ENCODE measurements at regions not wholly inside any gene's neighbourhood (a gene's known extent, or its start where the extent isn't known, plus 50 kb on each side); places are given as distances from the start of the nearest gene placed in this dataset.

DNA sequence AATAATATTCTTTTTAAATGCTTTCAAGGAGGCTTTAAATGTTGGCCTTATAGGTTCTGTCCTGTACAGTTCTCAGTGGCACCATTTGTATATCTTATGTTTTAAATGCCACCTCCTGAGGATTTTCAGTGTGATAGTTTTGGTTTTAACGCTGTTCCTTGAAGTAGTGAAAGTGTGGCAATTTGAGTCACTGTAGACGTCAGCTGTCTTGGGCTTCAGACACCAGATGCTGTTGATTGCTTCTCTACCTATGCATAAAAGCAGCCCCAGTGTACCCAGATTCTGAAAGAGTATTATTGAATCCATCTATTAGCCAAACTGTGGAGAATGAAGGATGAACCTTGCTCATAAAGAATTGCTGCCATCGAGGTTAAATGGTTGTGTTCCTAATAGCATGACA, 316.8 kb upstream of the GBE1 start:
- no peak for DNase-seq

DNA sequence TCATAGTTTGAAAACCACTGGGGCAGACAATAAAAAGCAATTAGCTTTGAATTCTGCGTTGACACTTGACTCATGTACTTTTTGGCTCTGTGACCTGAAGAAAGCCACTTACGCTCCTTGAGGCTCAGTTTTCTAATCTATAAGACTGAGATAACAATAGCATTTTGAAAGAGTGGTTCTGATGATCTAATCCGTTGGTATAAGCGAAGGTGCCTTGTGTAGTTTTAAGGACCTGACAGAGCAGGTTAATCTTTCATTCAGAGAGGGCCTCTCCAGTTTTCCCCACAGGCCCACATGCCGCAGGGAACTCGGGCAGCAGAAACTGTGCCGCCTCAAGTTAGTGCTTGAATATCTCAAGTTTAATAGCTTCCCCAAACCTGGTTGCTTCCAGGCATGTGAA, 306.0 kb upstream of the GBE1 start:
- DNase-seq: no peak

DNA sequence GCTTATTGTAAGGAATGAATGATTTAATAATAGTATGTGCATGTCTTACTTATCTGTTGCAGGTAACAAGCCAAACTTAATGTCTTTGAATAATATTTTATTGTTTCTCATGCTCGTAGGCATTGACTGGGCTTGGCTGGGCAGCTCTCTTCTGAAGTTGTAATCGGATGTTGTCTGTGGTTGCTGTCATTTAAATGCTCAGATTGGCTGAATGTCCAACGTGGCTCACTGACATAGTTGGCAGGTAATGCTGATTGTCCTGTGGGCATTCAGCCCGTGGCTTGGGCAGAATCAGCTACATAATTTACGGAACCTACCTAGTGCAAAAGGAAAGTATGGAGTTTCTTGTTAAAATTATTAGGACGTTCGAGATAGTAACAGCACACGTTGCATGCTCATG, 297.4 kb upstream of the GBE1 start:
- DNase-seq: no peak

DNA sequence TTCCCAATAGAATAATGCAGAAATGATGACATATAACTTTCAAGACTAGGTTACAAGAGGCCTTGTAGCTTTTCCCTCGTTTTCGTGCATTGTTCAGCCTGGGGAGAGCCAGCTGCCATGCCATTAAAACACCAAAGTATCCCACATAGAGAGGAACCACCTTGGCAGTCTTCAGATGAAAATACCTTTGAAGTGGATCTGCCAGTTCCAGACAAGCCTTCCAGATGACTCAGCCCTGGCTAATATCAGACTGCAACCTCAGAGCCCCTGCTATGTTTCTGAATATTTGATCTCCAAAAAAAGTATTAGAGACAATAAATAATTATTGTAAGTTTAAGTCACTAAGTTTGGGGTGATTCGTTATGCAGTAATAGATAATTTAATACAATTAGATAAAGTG, 294.3 kb upstream of the GBE1 start:
- no peak for DNase-seq

DNA sequence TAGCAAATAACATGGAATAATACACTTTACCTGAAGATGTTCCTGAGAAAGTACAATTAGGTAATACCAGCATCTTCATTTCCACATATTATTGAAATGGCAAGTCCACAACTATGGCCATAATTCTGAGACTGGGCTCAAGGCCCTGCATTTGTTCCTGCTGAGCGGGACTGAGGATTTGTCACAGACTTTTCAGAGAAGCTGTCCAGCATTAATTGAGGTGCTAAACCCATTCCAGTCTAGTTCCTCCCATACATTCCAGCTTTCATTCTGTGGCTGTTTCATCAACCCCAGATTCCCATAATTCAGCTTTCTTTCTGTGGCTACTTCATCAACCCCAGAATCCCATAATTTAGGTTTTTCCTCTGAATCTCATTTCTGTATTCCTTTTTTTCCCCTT, 293.4 kb upstream of the GBE1 start:
- no peak for DNase-seq

DNA sequence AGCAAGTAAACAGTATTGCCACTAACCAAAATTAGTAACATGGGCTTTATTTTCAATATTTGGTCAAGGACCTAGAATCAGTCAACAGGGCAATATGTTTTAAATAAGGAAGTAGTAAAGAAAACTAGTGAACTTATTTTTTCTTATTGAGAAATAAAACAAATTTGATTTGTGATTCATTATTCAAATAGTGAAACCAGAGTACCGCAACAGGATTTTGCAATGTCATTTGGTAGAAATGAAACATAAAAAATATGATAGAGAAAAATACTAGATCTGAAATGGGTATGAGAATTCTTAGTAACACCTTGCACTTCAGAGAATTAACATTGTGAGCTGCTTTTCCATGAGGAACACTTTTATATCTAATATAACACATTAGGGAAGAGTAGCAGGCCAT, 291.8 kb upstream of the GBE1 start:
- DNase-seq: no peak

DNA sequence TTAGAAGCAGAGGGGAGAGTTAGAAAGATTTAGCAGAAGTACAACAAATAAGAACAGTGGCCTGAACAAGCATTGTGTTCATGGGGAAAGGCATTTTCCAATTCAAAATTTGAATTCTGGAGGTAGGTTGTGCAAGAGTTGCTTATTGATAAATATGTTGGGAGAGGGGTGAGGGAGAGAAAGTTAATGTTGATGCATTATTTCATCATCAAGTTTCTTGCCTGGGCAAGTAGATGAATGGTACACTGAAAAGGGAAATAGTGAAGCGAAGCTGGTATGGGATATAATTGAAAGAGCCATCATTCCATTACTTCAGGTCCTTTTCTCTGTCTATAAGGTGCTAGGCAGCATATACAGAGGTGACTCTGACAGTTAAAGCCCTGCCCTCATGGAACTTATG, 288.9 kb upstream of the GBE1 start:
- no peak for DNase-seq

DNA sequence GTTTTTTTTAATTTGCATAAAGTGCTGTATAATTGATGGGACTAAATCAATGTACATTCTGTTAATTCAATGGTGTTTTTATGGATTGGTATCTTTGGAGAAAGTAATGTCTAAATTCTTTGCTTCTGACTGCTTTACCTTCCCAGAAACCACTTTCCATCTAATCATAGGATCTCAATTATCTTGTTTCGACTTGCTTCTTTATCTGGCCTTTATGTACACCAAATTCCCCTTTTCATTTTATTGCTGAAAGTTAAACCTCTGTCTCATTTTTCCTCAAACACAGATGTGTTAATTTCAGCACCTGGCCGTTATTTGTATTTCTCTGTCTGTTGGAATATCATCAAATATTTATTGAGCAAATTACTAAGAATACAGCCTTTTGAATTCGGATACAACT, 287.3 kb upstream of the GBE1 start:
- DNase-seq: no peak

DNA sequence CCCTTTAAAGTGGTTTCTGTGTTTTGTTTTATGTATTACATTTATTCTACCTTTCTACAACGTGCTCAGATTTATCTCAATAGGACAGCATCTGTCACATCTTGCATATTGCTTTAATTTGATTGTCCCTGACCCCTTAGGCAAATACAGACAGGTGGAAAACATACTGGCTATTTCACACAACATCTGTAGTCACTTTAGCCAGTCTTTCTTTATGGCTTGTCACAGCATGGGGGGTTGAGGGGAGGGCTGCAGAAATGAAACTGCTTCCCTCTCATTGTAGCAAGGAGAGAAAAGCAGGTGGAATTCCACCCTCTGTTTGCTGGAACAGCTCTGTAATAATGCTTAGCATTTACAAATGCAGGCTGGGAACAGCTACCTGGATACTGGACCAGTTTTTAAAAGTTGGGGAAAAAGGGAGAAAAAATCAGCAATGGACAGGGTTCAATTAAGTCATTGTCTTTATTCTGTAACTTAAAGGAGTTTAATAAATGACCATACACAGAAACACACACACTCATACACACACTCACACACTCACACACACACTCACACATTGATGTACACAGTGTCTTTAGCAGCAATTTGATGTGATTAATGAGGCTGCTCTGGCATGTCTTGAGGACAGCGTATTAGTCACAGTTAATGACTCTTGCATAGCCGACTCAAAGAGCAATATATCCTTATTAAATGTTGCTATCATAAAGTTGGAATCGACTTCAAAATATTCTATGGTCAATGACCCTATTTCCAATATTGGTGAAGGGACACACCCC, 283.7 kb upstream of the GBE1 start:
- DNase-seq: no peak

DNA sequence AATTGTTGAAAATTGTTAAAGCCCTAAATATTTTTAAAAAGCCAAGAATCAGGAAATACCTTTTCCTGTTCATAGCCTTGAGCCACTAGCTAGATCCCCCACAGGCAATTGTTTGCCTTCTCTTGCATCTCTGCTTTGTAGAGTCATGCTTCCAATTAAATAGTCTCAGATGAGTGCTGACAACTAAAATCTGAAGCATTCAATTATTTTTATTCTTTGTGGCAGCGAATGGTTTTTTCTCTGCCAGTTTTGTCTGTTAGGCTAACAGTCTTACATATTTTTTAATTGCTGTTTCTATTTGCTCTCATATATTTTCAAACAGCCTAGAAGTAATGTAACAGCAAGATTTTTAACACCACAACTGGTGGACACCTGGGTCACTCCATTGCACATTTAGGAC, 277.1 kb upstream of the GBE1 start:
- no peak for DNase-seq

DNA sequence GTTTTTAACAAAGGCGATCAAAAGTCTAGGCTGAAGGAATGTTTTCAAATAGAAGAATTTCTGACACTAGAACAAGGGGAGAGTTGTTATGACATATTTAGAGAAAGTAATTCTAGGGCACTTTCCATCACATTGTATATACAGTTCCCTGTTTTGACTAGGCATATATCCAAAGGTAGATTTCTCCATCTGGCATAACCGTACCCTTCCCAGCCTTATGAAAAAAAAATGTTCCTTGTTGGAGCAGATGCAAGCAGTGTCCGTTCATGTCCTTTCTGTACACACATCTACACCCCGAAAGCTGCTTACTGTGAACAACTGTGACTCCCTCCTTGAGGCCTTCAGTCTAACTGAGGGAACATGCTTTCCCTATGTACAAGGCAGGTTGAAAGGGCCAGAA, 271.7 kb upstream of the GBE1 start:
- no peak for DNase-seq

DNA sequence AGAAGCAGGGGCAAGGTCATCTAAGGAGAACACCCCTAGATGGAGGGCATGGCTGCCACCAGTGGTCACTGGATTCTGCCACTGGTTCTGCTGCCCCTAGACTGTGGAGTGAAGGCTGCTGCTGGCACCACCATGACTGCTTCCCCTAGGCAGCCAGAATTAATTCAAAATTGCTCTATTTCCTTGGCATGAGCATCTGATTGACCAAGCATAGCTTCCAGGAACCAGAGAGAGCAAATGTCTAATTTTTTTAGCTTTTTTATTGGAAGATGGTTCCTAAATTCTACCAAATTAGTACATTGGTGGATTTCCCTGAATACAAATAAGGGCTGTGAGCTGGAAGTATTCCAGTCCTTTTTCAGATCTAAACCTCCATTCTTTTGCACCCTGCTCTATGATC, 270.2 kb upstream of the GBE1 start:
- no peak for DNase-seq

DNA sequence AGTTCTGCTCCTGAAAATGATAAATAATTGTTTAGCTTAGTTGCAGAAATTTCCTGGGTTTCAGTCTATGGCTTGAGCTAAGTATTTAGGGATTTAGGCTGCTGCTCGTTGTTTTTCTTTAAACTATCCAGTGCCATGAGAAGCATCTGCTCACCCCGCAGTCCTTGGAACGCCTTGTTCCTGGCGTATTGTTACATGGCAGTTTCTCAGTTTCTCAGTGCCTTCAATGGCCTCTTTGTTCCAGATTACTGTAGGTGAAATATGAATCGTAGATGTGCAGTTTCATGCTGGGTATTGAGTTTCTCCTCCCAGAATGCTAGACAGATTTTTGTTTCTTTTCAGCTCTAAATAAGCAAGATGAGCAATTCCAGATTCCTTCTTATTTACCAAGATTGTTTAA, 269.5 kb upstream of the GBE1 start:
- DNase-seq: no peak

DNA sequence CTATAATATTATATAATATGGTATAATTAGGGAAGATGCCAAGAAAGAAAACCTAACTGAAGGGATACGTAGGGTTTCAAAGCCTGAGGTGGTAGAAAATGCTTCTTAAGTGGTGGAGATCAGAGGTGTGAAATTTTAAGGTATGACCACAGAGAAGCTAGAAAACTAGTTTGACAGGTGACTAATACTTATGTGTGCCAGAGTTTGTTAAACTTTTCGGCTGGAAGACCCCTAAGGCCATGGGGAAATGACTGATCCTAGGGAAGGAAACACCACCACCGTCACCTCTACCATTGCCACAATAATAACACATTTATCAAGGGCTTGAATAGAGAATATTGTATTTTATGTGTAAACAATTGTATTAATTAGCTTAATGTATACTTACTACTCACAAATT, 261.4 kb upstream of the GBE1 start:
- no peak for DNase-seq

DNA sequence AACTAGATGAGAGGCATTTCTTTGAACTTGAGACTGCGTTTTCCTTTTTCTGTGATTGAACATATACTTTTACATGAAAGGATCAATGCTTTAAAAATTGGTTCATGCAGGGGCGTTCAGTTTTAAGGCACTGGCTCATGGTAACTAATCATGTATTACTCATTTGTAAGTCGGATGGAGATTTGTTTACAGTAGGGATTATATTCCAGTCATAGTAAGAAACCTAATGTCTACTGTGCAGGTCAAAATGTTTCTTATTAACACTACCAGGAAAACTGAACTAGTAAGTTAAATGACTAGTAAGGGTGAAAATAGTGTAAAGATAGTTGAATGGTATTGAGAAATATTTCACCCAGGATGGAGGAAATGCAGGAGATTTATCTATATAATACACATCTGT, 258.8 kb upstream of the GBE1 start:
- no peak for DNase-seq

DNA sequence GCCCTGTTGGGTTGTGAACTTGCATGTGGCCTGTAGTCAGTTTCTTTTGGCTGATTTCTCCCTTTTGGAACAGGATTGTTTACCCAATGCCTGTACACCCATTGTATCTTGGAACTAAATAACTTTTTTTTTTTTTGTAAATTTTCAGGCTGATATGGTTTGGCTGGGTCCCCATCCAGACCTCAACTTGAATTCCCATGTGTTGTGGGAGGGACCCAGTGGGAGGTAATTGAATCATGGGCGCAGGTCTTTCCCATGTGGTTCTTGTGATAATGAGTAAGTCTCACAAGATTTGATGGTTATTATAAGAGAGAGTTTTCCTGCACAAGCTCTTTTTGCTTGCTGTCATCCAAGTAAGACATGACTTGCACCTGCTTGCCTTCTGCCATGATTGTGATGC, 253.8 kb upstream of the GBE1 start:
- no peak for DNase-seq

DNA sequence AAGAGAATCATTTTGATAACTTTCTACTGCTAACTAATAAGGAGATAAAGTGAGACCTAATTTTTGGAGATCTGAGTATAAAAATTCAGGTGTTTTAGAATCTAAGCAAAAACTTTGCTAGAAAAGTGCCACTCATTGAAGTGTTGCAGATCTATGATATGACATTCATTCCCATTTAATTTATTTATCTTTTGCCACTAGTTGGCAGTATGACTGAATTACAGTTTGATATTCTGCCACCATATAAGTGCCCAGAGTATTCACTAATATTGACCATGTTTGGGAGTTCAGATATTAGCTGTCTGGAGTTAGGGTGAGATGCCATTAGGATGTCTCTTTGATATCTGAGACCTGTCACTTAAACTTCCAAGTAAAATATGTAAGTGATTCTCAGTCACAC, 251.3 kb upstream of the GBE1 start:
- DNase-seq: no peak

DNA sequence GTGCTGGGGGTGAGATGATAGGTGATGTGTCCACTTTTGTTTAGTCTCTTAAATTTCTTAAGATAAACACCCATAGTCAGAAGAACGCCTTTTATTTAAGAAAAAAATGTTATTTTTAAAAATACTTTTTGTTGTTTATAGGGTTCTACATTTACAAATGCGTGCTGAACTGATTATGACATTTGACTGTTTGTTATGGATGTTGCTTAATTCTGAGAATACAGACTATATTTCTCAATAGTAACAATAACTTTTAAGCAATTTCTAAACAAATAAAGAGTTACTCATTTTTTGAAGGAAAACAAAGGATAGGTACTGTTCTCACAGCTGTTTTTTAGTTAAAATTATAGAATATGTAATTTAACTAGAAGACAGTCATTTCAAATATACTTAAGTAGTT, 249.9 kb upstream of the GBE1 start:
- no peak for DNase-seq

DNA sequence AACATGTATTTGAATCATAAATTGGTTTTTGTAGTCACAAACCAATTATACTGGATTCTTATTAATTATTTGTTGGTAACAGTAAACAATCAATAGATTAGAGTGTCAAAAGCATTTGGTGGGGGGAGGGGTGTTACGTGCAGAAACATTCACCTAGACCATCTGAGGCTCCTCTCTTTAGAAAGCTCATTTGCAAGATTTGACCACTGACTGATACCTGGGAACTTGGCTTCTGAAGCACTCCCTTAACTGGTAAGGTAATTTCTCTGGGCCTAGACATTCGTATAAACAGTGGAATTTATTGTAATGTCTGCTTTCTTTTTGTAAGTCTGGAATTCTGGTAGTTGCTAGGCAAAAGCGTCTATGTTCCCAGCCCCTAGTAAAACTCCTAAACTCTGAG, 243.8 kb upstream of the GBE1 start:
- DNase-seq: no peak

DNA sequence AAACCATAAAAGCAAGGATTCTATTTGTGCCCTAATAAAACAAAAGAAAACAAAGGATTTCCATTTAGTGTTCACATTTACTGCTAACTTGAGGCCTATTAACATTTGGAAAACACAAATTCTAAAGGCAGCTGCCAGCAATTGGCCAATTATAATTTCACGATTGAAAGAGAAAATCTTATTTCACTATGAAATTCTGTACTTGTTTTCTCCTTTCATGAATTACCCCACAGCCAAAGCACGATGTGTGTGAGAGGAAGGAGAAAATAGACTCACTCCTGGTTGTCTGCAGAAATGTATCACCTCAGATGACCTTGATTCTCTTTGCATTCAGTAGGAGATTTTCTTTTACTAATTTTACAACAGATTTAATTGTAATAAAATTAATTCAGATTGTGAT, 242.8 kb upstream of the GBE1 start:
- DNase-seq: no peak

DNA sequence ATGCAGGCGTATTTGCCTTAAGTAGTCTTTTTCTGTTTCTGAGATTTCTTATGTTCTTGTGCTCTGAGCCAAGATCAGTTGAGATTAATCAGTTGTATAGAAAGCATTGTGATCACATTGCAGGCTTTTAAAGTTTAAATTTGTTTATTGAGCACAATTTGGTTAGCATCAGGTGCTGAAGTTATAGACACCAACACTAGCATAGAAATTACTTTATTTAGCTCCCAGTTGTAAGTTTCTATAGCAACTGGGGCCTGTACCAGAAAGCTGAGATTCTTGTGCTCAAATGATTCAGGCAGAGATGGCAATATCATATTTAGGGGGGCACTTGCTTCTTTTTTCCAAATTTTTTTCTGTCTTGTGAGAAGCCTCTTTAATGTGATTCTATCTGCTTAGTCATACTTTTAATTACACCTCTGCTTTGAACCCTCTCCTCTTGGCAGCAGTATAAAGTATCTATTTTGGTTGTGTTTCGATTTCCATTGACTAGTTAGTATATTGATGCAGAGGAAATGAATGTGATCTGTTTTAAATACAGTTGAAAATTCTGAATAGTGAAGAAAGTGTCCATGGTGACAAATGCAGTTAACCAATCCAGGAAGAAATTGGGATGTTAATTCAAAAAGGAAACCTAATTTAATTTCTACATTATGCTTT, 241.7 kb upstream of the GBE1 start:
- DNase-seq: no peak

DNA sequence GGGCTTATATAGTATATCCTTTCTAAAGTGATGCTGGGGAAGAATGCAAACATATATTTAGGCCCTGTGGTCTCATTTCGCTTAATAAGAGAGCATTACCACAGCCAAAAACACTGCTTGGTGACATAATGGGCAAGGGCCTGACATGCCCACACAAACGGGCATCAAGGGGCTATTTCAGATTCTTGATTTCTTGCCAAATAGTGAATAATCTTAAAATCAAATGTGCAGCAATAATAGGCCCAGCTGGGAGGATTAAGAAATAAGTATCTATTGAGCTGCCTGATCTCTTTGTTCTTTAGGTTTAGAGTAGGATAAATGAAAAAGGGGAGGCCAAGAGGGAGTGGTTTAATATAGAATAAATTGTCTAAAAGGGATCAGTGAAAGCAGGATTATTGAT, 241.0 kb upstream of the GBE1 start:
- DNase-seq: no peak

DNA sequence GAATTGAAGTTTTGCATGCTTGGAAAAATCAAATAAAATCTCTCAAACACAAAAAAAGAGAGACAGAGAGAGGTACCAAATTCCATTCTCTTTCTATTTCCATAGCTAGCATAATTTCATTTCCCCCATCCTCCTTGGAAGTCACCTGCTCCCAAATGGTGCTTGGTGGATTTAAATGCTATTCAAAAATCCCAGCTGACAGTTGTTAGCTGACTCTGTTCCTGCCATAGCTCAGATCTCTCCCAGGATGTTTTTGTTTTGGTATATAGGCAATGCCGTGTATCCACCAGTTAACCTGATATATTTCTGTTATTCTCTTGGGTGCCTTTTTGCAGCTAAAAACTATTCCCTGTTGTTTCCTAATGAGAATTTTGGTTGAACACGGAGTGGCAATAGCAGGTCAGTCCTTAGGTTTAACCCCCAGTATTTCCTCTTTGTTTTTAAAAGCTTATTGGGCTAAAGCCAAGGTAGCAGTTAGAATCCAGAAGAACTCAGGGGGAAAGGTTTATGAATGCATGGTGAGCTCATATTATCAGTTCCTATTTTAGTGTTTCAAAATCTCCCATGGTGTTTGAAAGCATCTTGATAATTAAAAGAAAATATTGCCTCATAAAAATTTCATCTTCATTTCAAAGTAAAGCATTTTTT, 240.0 kb upstream of the GBE1 start:
- no peak for DNase-seq

DNA sequence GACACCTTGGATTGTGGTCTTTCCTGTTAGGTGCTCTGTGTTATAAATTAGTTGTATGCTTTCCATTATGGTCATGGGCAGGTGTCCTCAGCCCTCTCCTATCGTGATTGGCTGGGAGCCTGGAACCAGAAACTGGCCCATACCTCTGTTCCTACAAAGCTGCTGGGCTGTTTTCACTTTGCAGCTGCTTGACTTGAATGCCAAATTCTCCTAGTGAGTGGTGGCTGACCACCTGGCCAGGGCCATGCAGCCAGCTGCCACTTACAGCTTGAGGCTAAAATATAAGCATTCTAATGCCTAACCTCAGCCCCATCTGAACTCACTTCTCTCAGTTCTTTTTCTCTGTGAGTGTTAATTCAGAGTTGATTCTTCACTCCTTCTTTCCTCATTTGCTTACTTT, 239.3 kb upstream of the GBE1 start:
- DNase-seq: no peak

DNA sequence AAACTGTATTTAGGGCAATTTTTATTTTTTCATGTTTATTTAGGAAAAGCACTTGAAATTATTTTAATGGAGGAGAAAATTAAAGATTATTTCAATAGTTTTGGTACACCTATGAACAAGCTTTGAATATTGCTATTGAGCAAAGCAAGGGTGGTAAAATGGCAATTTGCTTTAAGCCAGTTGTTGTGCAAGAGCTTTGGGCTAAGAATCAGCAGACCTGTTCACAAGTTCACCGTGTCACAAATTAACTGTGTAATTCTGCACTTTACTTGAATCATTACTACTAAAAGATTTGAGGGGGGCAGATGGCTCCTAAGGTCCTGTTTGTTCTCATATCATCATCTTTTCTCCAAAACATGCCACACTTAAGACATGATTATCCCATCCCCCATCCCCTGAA, 238.9 kb upstream of the GBE1 start:
- no peak for DNase-seq
